HEK293 (cell line): ENCODE measurements at regions not wholly inside any gene's neighbourhood (a gene's known extent, or its start where the extent isn't known, plus 50 kb on each side); places are given as distances from the start of the nearest gene placed in this dataset.

Source experiments
- CTCF ChIA-PET: fragments of 350-600 bp; formaldehyde crosslinking; extraction: SDS; loops from one replicate; lab custom pipeline; 2021; ENCODE audit warnings: antibody characterized with exemption; lab: Yijun Ruan, JAX
- POLR2A ChIA-PET: fragments of 300-600 bp; formaldehyde crosslinking; extraction: SDS; loops from one replicate; lab custom pipeline; 2020; ENCODE audit warnings: antibody characterized with exemption, inconsistent platforms; lab: Yijun Ruan, JAX
- H3K27ac ChIP-seq: fragments of 200-500 bp; sonication (Bioruptor generic); 2 replicates; pipeline ENCODE4 v1.5.1; 2014; ENCODE audit warnings: low read depth, low read length, control low read depth, inconsistent platforms; ENCODE audit errors: extremely low read depth
- H3K36me3 ChIP-seq, 2 experiments: fragments of 200-500 bp in 1 of 2; sonication (Bioruptor generic) in 1 of 2; 1 replicate in 1 of 2; 2 replicates in 1 of 2; pipeline ENCODE4 v1.5.1; 2014 to 2017; ENCODE audit warnings: inconsistent platforms in 2 of 2, low read length in 2 of 2; ENCODE audit not compliant: control insufficient read depth in 2 of 2, insufficient read depth in 1 of 2
- H3K4me1 ChIP-seq: fragments of 200-500 bp; sonication (Bioruptor generic); 2 replicates; pipeline ENCODE4 v1.5.1; 2014; ENCODE audit warnings: mild to moderate bottlenecking, low read length, inconsistent platforms; ENCODE audit not compliant: control insufficient read depth, insufficient read depth
- H3K4me3 ChIP-seq: 2 replicates; pipeline ENCODE4 v1.5.1; 2011; ENCODE audit warnings: low read depth, mild to moderate bottlenecking, control low read depth, low read length, moderate library complexity
- H3K9me3 ChIP-seq: fragments of 200-500 bp; sonication (Bioruptor generic); 2 replicates; pipeline ENCODE4 v1.5.1; 2014; ENCODE audit warnings: low read depth, low read length, inconsistent platforms; ENCODE audit not compliant: control insufficient read depth, insufficient read depth
- BCL11A ChIP-seq: fragments of 450-650 bp; formaldehyde crosslinking; IDR thresholded peaks from 2 replicates; pipeline ENCODE4 v1.5.1; 2016; ENCODE audit warnings: low read depth, missing biosample characterization, missing genetic modification characterization
- GLI2 ChIP-seq: fragments of 450-650 bp; formaldehyde crosslinking; IDR thresholded peaks from 2 replicates; pipeline ENCODE4; 2017; ENCODE audit warnings: missing biosample characterization, missing genetic modification characterization, low read depth, borderline replicate concordance
- ZBTB48 ChIP-seq: fragments of 450-650 bp; formaldehyde crosslinking; IDR thresholded peaks from 2 replicates; pipeline ENCODE4 v1.5.1; 2016; ENCODE audit warnings: missing biosample characterization, missing genetic modification characterization
- ZNF132 ChIP-seq: fragments of 450-650 bp; formaldehyde crosslinking; IDR thresholded peaks from 2 replicates; pipeline ENCODE4 v1.5.1; 2017; ENCODE audit warnings: missing biosample characterization, missing genetic modification characterization, borderline replicate concordance
- ZNF335 ChIP-seq: fragments of 450-650 bp; formaldehyde crosslinking; conservative IDR thresholded peaks from 2 replicates; pipeline ENCODE4 v1.5.1; 2016; ENCODE audit warnings: missing biosample characterization, missing genetic modification characterization
- ZNF354C ChIP-seq: fragments of 450-650 bp; formaldehyde crosslinking; IDR thresholded peaks from 2 replicates; pipeline ENCODE4 v1.5.1; 2016; ENCODE audit warnings: missing biosample characterization, missing genetic modification characterization, low read depth, borderline replicate concordance
- ZNF366 ChIP-seq: fragments of 450-650 bp; formaldehyde crosslinking; conservative IDR thresholded peaks from 2 replicates; pipeline ENCODE4 v1.5.1; 2016; ENCODE audit warnings: missing biosample characterization, missing genetic modification characterization
- ZNF423 ChIP-seq: fragments of 450-650 bp; formaldehyde crosslinking; IDR thresholded peaks from 2 replicates; pipeline ENCODE4 v1.5.1; 2016; ENCODE audit warnings: missing biosample characterization, missing genetic modification characterization
- ZNF610 ChIP-seq: fragments of 450-650 bp; formaldehyde crosslinking; IDR thresholded peaks from 2 replicates; pipeline ENCODE4 v1.5.1; 2016; ENCODE audit warnings: missing biosample characterization, missing genetic modification characterization, borderline replicate concordance
- ZNF626 ChIP-seq: fragments of 450-650 bp; sonication (Bioruptor Pico); formaldehyde crosslinking; IDR thresholded peaks from 2 replicates; pipeline ENCODE4 v1.5.1; 2018; ENCODE audit warnings: missing biosample characterization, missing genetic modification characterization, inconsistent platforms
- ZNF660 ChIP-seq: fragments of 450-650 bp; IDR thresholded peaks from 2 replicates; pipeline ENCODE4 v1.5.1; 2018; ENCODE audit warnings: missing biosample characterization, mild to moderate bottlenecking, missing genetic modification characterization
- ZNF830 ChIP-seq: fragments of 450-650 bp; IDR thresholded peaks from 2 replicates; pipeline ENCODE4 v1.5.0; 2018; ENCODE audit warnings: missing biosample characterization, missing genetic modification characterization, low read depth, mild to moderate bottlenecking, moderate library complexity
- ZSCAN30 ChIP-seq: fragments of 450-650 bp; IDR thresholded peaks from 2 replicates; pipeline ENCODE4 v1.5.1; 2018; ENCODE audit warnings: missing biosample characterization, mild to moderate bottlenecking, missing genetic modification characterization, moderate library complexity
- TF ChIP-seq, protein P1 (sequence below): fragments of 450-650 bp; formaldehyde crosslinking; IDR thresholded peaks from 2 replicates; pipeline ENCODE4 v1.5.1; 2016; ENCODE audit warnings: missing biosample characterization, missing genetic modification characterization, borderline replicate concordance
- TF ChIP-seq, protein P2 (sequence below): fragments of 450-650 bp; formaldehyde crosslinking; IDR thresholded peaks from 2 replicates; pipeline ENCODE4 v1.5.1; 2016; ENCODE audit warnings: missing biosample characterization, missing genetic modification characterization, borderline replicate concordance

DNA sequence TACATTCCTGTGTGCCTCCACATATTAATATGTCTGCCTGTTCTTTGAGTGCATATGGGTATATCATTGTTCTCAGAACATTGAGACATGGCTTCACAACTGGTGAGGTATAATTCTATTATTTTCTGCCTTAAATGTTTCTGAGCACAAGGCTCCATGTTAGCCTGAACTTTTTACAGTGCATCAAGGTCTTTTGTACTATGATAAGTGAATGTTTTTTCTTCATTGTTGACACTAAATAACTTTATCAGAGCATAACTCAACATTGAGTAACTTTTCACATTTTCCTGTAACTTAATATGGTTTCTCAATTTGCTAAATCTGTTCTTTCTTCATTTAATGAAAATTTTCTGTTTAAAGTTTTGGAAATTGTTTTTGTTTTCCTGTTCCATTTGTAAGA is 262.9 kb downstream of the HNMT start:
- H3K36me3 ChIP-seq = no peaks in the 10 kb centered on the region
- TF ChIP-seq BCL11A (tag by site-specific recombination) (no peak), GLI2 (tag by site-specific recombination) (no peak), ZNF626 (tag by site-specific recombination) (no peak), ZBTB48 (tag by site-specific recombination) (no peak), ZNF423 (no peak), ZNF660 (tag by site-specific recombination) (no peak), ZNF610 (tag by site-specific recombination) (no peak)
- no peak overlapping the region for H3K4me3 ChIP-seq
- ChIA-PET CTCF (no interaction called here), POLR2A (no interaction called here)
- H3K27ac ChIP-seq = no peak overlapping the region
- no peaks in the 10 kb centered on the region for H3K4me1 ChIP-seq
- no peaks in the 10 kb centered on the region for H3K9me3 ChIP-seq

DNA sequence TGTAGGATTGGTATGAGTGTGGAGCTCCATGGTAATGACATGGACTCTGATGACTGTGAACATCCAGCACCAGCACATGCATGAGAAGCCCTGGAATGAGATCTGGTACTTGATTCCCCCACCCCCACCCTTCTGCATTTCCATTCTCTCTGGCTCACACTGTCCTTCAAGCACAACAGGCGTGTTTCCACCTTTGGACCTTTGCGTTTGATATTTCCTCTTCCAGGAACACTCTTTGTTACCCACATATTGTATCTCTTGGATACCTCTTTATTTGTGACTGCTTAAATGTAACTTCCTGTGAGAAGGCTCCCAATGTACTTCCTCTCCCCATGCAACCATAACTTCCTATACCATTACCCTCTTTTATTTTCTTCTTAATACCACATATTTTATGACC is 263.8 kb downstream of the HNMT start:
- Histone ChIP-seq H3K9me3 (no peaks in the 10 kb centered on the region), H3K4me1 (no peaks in the 10 kb centered on the region), H3K4me3 (no peak overlapping the region), H3K27ac (no peak overlapping the region)
- CTCF ChIA-PET = interaction anchor here (0.7 kb wide), 1 partner anchor 1654 kb away, joined by 3 read pairs; no protein-coding TSS in a partner anchor
- TF ChIP-seq ZNF366 (tag by site-specific recombination) = no peak
- TF ChIP-seq, all 188 proteins: peak for 0
- POLR2A ChIA-PET = no interaction called here
- no peaks in the 10 kb centered on the region for H3K36me3 ChIP-seq

DNA sequence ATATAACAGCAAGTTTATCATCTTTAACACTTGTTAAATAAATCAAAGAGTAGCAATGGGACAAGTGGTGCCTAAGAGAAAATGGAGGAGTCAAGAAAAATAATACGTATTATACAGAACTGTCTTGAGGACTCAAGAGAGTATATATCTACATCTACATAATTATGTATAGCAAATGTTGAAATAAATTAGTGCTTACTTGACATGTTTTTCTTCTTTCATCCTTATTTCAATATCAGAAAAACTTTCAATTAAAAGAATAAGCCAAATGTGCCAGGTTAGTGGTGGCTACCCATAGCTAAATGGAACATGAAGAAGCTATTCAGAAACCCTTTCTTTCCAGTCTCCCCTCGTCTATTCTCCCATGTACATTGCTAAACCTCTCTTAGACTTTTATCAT is 267.3 kb upstream of the SPOPL start:
- no peaks in the 10 kb centered on the region for H3K36me3 ChIP-seq
- TF ChIP-seq, protein P1, sequence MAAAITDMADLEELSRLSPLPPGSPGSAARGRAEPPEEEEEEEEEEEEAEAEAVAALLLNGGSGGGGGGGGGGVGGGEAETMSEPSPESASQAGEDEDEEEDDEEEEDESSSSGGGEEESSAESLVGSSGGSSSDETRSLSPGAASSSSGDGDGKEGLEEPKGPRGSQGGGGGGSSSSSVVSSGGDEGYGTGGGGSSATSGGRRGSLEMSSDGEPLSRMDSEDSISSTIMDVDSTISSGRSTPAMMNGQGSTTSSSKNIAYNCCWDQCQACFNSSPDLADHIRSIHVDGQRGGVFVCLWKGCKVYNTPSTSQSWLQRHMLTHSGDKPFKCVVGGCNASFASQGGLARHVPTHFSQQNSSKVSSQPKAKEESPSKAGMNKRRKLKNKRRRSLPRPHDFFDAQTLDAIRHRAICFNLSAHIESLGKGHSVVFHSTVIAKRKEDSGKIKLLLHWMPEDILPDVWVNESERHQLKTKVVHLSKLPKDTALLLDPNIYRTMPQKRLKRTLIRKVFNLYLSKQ (tag by site-specific recombination) = no peak
- TF ChIP-seq ZNF354C (tag by site-specific recombination) = no peak
- TF ChIP-seq, protein P2, sequence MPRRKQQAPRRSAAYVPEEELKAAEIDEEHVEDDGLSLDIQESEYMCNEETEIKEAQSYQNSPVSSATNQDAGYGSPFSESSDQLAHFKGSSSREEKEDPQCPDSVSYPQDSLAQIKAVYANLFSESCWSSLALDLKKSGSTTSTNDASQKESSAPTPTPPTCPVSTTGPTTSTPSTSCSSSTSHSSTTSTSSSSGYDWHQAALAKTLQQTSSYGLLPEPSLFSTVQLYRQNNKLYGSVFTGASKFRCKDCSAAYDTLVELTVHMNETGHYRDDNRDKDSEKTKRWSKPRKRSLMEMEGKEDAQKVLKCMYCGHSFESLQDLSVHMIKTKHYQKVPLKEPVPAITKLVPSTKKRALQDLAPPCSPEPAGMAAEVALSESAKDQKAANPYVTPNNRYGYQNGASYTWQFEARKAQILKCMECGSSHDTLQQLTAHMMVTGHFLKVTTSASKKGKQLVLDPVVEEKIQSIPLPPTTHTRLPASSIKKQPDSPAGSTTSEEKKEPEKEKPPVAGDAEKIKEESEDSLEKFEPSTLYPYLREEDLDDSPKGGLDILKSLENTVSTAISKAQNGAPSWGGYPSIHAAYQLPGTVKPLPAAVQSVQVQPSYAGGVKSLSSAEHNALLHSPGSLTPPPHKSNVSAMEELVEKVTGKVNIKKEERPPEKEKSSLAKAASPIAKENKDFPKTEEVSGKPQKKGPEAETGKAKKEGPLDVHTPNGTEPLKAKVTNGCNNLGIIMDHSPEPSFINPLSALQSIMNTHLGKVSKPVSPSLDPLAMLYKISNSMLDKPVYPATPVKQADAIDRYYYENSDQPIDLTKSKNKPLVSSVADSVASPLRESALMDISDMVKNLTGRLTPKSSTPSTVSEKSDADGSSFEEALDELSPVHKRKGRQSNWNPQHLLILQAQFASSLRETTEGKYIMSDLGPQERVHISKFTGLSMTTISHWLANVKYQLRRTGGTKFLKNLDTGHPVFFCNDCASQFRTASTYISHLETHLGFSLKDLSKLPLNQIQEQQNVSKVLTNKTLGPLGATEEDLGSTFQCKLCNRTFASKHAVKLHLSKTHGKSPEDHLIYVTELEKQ = no peak
- no peak for TF ChIP-seq ZNF335 (tag by site-specific recombination)
- TF ChIP-seq ZNF132 (tag by site-specific recombination) = no peak
- TF ChIP-seq ZSCAN30 = no peak
- no peak for TF ChIP-seq ZNF830 (tag by site-specific recombination)
- TF ChIP-seq, all 188 proteins: peak for 0
- CTCF ChIA-PET = no interaction called here
- Histone ChIP-seq H3K9me3 (no peaks in the 10 kb centered on the region), H3K4me3 (no peak overlapping the region), H3K4me1 (no peaks in the 10 kb centered on the region), H3K27ac (no peak overlapping the region)
- POLR2A ChIA-PET = interaction anchor here (0.6 kb wide), 1 partner anchor 9 kb away, joined by 4 read pairs; no protein-coding TSS in a partner anchor
